ENCODE measurements at regions not wholly inside any gene's neighbourhood (a gene's known extent, or its start where the extent isn't known, plus 50 kb on each side); places are given as distances from the start of the nearest gene placed in this dataset.
"Not testable (repeated sequence)": the region's sequence is repeated elsewhere in the genome, so short reads cannot be mapped to it uniquely, and the experiment has no call there.

DNA sequence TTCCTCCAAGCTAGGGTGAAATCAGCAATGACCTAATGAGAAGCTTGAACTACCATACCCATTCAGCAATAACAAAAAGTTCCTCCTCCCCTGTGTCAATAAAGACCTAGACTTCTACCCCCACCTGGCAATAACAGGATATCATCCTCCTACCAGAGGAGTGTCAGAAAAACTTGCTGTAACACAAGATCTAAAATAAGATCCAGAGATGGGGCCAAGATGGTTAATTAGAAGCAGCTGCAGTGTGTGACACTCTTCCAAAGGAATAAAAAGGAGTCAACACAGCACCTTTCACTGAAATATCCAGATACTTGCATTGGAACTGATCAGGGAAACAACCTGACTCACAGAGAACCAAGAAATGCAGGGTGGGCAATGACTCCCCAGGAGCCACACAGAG, 84.4 kb upstream of the ARHGAP42 start:
- Histone ChIP-seq H3K4me3 (no peak overlapping the region), H4K20me1 (ENCODE audit: insufficient read depth) (no peaks in the 10 kb centered on the region), H3K9me3 (ENCODE audit: insufficient read depth, low read depth) (no peaks in the 10 kb centered on the region), H3K4me2 (no peak overlapping the region), H3K27ac (no peak overlapping the region), H3K36me3 (ENCODE audit: low read depth) (no peaks in the 10 kb centered on the region), H3F3A (ENCODE audit: insufficient read depth, low read depth) (no peaks in the 10 kb centered on the region), H3K27me3 (ENCODE audit: insufficient read depth, low read depth) (no peaks in the 10 kb centered on the region), H3K79me2 (ENCODE audit: low read depth) (no peaks in the 10 kb centered on the region), H2AFZ (no peak overlapping the region), H3K9me2 (ENCODE audit: insufficient read depth) (peaks cover 6% of the 10 kb centered on the region; the same call in 1 of the 2 replicates), H3K4me1 (replicated peaks; ENCODE audit: insufficient read depth) (no peaks in the 10 kb centered on the region)
- DNase-seq: no peak
- no peak for TF ChIP-seq EZH2 (IDR thresholded peaks at IDR 0.05; ENCODE audit: low read depth)
- TF ChIP-seq, protein P1, sequence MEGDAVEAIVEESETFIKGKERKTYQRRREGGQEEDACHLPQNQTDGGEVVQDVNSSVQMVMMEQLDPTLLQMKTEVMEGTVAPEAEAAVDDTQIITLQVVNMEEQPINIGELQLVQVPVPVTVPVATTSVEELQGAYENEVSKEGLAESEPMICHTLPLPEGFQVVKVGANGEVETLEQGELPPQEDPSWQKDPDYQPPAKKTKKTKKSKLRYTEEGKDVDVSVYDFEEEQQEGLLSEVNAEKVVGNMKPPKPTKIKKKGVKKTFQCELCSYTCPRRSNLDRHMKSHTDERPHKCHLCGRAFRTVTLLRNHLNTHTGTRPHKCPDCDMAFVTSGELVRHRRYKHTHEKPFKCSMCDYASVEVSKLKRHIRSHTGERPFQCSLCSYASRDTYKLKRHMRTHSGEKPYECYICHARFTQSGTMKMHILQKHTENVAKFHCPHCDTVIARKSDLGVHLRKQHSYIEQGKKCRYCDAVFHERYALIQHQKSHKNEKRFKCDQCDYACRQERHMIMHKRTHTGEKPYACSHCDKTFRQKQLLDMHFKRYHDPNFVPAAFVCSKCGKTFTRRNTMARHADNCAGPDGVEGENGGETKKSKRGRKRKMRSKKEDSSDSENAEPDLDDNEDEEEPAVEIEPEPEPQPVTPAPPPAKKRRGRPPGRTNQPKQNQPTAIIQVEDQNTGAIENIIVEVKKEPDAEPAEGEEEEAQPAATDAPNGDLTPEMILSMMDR (conservative IDR thresholded peaks at IDR 0.05): no peak
- BruUV-seq (replicated peaks): no TSS peak
- ChIA-PET CTCF (no interaction called here), POLR2A (ENCODE audit: unreplicated experiment) (no interaction called here)
- intact Hi-C loops (cut with micrococcal nuclease; ENCODE audit: unreplicated experiment): loop anchor here (10.0 kb wide), 1 partner anchor 62 kb away; no protein-coding TSS in a partner anchor

- intact Hi-C loops (cut with micrococcal nuclease; ENCODE audit: unreplicated experiment): loop anchor here (10.0 kb wide), 1 partner anchor 57 kb away; no protein-coding TSS in a partner anchor
- BruUV-seq (replicated peaks): not testable (repeated sequence)
Measured at GRCh38 chr11:100607761-100608160, 79.3 kb upstream of the ARHGAP42 start.

GRCh38 chr11:100612766-100613165, 74.3 kb upstream of the ARHGAP42 start:
- no peaks in the 10 kb centered on the region for H3K4me1 ChIP-seq (replicated peaks; ENCODE audit: insufficient read depth)
- H4K20me1 ChIP-seq (ENCODE audit: insufficient read depth): no peaks in the 10 kb centered on the region
- H3K27me3 ChIP-seq (ENCODE audit: insufficient read depth, low read depth): no peaks in the 10 kb centered on the region
- no peaks in the 10 kb centered on the region for H3K9me2 ChIP-seq (ENCODE audit: insufficient read depth)
- TF ChIP-seq, protein P1 (conservative IDR thresholded peaks at IDR 0.05): no peak
- TF ChIP-seq EZH2 (IDR thresholded peaks at IDR 0.05; ENCODE audit: low read depth): no peak
- H3K4me2 ChIP-seq: no peak overlapping the region
- H3K4me3 ChIP-seq: no peak overlapping the region
- H3K36me3 ChIP-seq (ENCODE audit: low read depth): no peaks in the 10 kb centered on the region
- BruUV-seq (replicated peaks): no TSS peak
- CTCF ChIA-PET: no interaction called here
- no peak for DNase-seq
- H3K79me2 ChIP-seq (ENCODE audit: low read depth): no peaks in the 10 kb centered on the region
- H3K27ac ChIP-seq: no peak overlapping the region
- no peaks in the 10 kb centered on the region for H3K9me3 ChIP-seq (ENCODE audit: insufficient read depth, low read depth)
- POLR2A ChIA-PET (ENCODE audit: unreplicated experiment): no interaction called here
- H2AFZ ChIP-seq: no peak overlapping the region
- intact Hi-C loops (cut with micrococcal nuclease; ENCODE audit: unreplicated experiment): no loop called here
- no peaks in the 10 kb centered on the region for H3F3A ChIP-seq (ENCODE audit: insufficient read depth, low read depth)

More at GRCh38 chr11:100607761-100608160, 79.3 kb upstream of the ARHGAP42 start:
- DNase-seq; H3K4me1 ChIP-seq (replicated peaks; ENCODE audit: insufficient read depth); H3F3A ChIP-seq (ENCODE audit: insufficient read depth, low read depth); H4K20me1 ChIP-seq (ENCODE audit: insufficient read depth); H3K36me3 ChIP-seq (ENCODE audit: low read depth); H3K27me3 ChIP-seq (ENCODE audit: insufficient read depth, low read depth); H2AFZ ChIP-seq; H3K27ac ChIP-seq; H3K9me2 ChIP-seq (ENCODE audit: insufficient read depth); H3K79me2 ChIP-seq (ENCODE audit: low read depth); POLR2A ChIA-PET (ENCODE audit: unreplicated experiment); H3K4me3 ChIP-seq; H3K4me2 ChIP-seq; CTCF ChIA-PET; H3K9me3 ChIP-seq (ENCODE audit: insufficient read depth, low read depth): not testable (repeated sequence)

GRCh38 chr11:100618914-100619313, 68.2 kb upstream of the ARHGAP42 start:
- Histone ChIP-seq H4K20me1 (ENCODE audit: insufficient read depth) (no peaks in the 10 kb centered on the region), H3K79me2 (ENCODE audit: low read depth) (no peaks in the 10 kb centered on the region), H3K9me2 (ENCODE audit: insufficient read depth) (no peaks in the 10 kb centered on the region), H3K27ac (no peak overlapping the region), H3K27me3 (ENCODE audit: insufficient read depth, low read depth) (no peaks in the 10 kb centered on the region), H3K36me3 (ENCODE audit: low read depth) (no peaks in the 10 kb centered on the region), H3K4me1 (replicated peaks; ENCODE audit: insufficient read depth) (no peaks in the 10 kb centered on the region), H3K9me3 (ENCODE audit: insufficient read depth, low read depth) (no peaks in the 10 kb centered on the region; the same call in 1 of the 2 replicates), H3K4me3 (no peak overlapping the region), H3F3A (ENCODE audit: insufficient read depth, low read depth) (no peaks in the 10 kb centered on the region), H3K4me2 (no peak overlapping the region), H2AFZ (peak overlapping the region; percentile 49; the same call in 1 of the 2 replicates)
- CTCF ChIA-PET: no interaction called here
- no TSS peak for BruUV-seq (replicated peaks)
- no peak for DNase-seq
- intact Hi-C loops (cut with micrococcal nuclease; ENCODE audit: unreplicated experiment): no loop called here
- POLR2A ChIA-PET (ENCODE audit: unreplicated experiment): no interaction called here
- no peak for TF ChIP-seq EZH2 (IDR thresholded peaks at IDR 0.05; ENCODE audit: low read depth)
- TF ChIP-seq, protein P1 (conservative IDR thresholded peaks at IDR 0.05): no peak
